ENCODE measurements at regions not wholly inside any gene's neighbourhood (a gene's known extent, or its start where the extent isn't known, plus 50 kb on each side); places are given as distances from the start of the nearest gene placed in this dataset.
A peak's percentile ranks its signal among the peaks of the same experiment; 100 is the strongest.

DNA sequence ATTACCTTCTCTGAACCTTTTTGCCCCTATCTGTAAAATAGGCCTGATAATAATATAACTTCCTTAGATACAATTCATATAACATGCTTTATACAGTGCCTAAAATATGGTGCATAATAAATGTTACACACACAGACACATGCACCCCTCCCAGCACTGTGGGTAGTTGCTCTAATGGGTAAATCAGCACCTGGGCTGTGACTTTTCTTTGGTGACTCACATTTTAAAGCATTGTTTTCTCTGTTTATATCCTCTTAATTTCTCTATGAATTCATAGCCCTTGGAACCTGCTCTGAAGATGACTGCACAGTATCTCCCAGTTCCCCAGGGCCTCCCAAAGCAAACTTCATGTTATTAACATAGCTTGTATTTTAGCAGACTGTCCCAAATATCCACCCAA is 248.2 kb upstream of the TNP1 start:
- Histone ChIP-seq H3K4me3 (no peak overlapping the region), H3K9me3 (no peaks in the 10 kb centered on the region), H3K27ac (no peak overlapping the region), H3K36me3 (ENCODE audit: low read depth, missing control alignments) (no peaks in the 10 kb centered on the region), H3K27me3 (no peaks in the 10 kb centered on the region), H3K4me1 (no peaks in the 10 kb centered on the region)
- no peak for TF ChIP-seq POLR2A (IDR thresholded peaks at IDR 0.05)
- TF ChIP-seq, protein P1, sequence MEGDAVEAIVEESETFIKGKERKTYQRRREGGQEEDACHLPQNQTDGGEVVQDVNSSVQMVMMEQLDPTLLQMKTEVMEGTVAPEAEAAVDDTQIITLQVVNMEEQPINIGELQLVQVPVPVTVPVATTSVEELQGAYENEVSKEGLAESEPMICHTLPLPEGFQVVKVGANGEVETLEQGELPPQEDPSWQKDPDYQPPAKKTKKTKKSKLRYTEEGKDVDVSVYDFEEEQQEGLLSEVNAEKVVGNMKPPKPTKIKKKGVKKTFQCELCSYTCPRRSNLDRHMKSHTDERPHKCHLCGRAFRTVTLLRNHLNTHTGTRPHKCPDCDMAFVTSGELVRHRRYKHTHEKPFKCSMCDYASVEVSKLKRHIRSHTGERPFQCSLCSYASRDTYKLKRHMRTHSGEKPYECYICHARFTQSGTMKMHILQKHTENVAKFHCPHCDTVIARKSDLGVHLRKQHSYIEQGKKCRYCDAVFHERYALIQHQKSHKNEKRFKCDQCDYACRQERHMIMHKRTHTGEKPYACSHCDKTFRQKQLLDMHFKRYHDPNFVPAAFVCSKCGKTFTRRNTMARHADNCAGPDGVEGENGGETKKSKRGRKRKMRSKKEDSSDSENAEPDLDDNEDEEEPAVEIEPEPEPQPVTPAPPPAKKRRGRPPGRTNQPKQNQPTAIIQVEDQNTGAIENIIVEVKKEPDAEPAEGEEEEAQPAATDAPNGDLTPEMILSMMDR (IDR thresholded peaks at IDR 0.05) = no peak
- DNase-seq = no peak
- intact Hi-C loops (cut with DNase I; ENCODE audit: low total_unique reads) = no loop called here

DNA sequence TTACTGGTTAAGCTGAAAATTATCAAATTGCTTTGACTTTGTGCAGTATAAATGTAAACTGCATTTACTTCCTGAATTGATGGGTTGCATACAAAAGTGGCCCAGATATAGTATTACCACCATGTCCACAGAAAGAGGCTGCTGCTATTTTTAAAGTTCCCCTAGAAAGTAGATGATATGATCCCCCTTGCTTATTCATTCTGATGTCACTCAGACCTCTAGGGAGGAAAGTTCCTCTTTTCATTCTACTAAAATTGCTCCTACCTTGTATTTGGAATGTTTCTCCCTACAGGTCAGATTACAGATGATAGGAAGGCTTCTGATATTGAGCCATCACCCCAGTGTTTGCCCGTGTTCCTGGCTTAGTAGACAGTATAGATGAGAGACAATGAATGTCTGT is 247.6 kb upstream of the TNP1 start:
- intact Hi-C loops (cut with DNase I; ENCODE audit: low total_unique reads) = no loop called here
- H3K36me3 ChIP-seq (ENCODE audit: low read depth, missing control alignments) = no peaks in the 10 kb centered on the region
- no peaks in the 10 kb centered on the region for H3K9me3 ChIP-seq
- no peak overlapping the region for H3K27ac ChIP-seq
- WGBS, 2 donors = 81 to 88% methylated on average over 1 of the region's 1 CpG
- H3K4me3 ChIP-seq = no peak overlapping the region
- no peaks in the 10 kb centered on the region for H3K27me3 ChIP-seq
- TF ChIP-seq POLR2A (IDR thresholded peaks at IDR 0.05) = no peak
- TF ChIP-seq, protein P1 (IDR thresholded peaks at IDR 0.05) = no peak
- no peaks in the 10 kb centered on the region for H3K4me1 ChIP-seq
- no peak for DNase-seq

DNA sequence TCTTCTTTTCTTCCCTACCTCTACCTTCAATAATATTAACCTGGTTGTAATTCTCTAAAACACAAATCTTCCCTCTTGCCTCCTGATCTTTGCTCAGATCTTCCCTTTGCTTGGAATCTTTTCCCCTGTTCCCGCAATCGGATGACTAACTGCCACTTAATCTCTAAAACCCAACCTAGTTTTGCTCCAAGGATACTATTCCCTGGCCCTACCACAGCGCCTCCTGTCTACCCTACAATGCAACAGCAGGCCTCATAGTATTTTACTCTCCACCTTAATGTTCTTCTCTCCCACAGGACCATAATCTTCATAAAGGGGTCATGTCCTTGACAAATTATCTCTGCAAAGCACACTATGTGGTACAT is 246.8 kb upstream of the TNP1 start:
- Histone ChIP-seq H3K4me3 (no peak overlapping the region), H3K27ac (no peak overlapping the region), H3K36me3 (ENCODE audit: low read depth, missing control alignments) (no peaks in the 10 kb centered on the region), H3K9me3 (no peaks in the 10 kb centered on the region), H3K27me3 (no peaks in the 10 kb centered on the region), H3K4me1 (no peaks in the 10 kb centered on the region)
- intact Hi-C loops (cut with DNase I; ENCODE audit: low total_unique reads) = no loop called here
- TF ChIP-seq POLR2A (IDR thresholded peaks at IDR 0.05) = no peak
- TF ChIP-seq, protein P1 (IDR thresholded peaks at IDR 0.05) = peak in 1 of 3 experiments; percentile 18
- DNase-seq = no peak
- 87 to 92% methylated on average over 3 of the region's 3 CpGs for WGBS, 2 donors

DNA sequence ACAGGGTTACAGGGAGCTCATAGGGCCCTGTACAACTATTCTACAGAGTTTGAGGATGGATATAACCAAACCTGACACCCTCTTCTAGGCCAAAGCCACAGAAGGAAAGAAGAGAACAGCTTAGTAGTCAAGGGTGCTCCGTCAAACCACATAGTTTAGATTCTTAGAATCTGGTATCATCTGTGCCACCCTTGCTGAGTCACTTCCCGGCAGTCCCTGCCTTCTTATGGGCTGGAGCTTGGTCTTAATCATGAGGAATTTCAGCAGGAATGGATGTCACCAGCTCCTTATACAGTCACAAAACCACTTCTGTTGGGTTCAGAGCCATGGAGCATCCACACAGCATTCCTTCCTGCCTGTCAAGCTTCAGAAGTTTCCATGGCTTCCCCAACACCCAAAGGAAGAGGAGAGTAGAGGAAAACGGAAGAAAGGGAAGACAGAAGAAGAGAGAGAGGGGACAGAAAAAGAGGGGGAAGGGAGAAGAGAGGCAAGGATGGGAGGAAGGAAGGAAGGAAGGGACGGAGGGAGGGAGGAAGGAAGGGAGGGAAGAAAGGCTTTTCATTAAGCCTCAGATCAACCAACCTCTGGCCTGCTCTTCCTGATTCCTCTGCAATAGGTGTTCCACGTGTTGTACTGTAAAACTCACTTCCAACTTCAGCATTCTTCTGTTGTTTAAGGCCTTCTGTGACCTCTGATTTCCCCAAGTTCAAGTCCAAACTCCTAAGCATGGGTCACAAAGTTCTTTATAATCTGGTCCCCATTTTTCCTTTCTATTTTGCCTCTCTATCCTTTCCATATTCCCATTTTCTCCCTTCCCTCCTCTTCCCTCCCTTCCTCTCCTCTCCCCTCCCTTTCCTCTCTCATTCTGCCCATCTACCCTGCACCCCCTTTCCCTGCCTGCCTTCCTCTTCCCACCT is 246.1 kb upstream of the TNP1 start:
- 91 to 92% methylated on average over 5 of the region's 5 CpGs for WGBS, 2 donors
- intact Hi-C loops (cut with DNase I; ENCODE audit: low total_unique reads) = no loop called here
- DNase-seq = no peak
- Histone ChIP-seq H3K27ac (no peak overlapping the region), H3K36me3 (ENCODE audit: low read depth, missing control alignments) (no peaks in the 10 kb centered on the region), H3K9me3 (no peaks in the 10 kb centered on the region), H3K27me3 (no peaks in the 10 kb centered on the region), H3K4me3 (no peak overlapping the region), H3K4me1 (no peaks in the 10 kb centered on the region)
- TF ChIP-seq, protein P1 (IDR thresholded peaks at IDR 0.05) = no peak
- TF ChIP-seq POLR2A (IDR thresholded peaks at IDR 0.05) = no peak

All from testis (tissue), 2 donors.